HEK293T (cell line): ENCODE measurements at regions not wholly inside any gene's neighbourhood (a gene's known extent, or its start where the extent isn't known, plus 50 kb on each side); places are given as distances from the start of the nearest gene placed in this dataset.
"Not testable (repeated sequence)": the region's sequence is repeated elsewhere in the genome, so short reads cannot be mapped to it uniquely, and the experiment has no call there.

Experiments used
- CTCF ChIA-PET: fragments of 350-600 bp; formaldehyde crosslinking; extraction: SDS; loops from one replicate; lab custom pipeline; 2021; ENCODE audit warnings: antibody characterized with exemption, inconsistent platforms; lab: Yijun Ruan, JAX
- POLR2A ChIA-PET: fragments of 350-600 bp; formaldehyde crosslinking; extraction: SDS; loops from one replicate; lab custom pipeline; 2020; ENCODE audit warnings: antibody characterized with exemption, inconsistent platforms; lab: Yijun Ruan, JAX
- DNase-seq: peaks from one replicate; pipeline ENCODE4 v3.0.0; 2012; ENCODE audit warnings: mixed read lengths; ENCODE audit errors: extremely low spot score
- ARNT ChIP-seq: fragments of 450-650 bp; IDR thresholded peaks from 2 replicates; pipeline ENCODE4 v1.6.1; 2017; ENCODE audit warnings: mild to moderate bottlenecking
- BHLHE40 ChIP-seq: fragments of 450-650 bp; IDR thresholded peaks from 2 replicates; pipeline ENCODE4 v1.6.1; 2016; ENCODE audit warnings: mild to moderate bottlenecking, moderate library complexity, borderline replicate concordance
- CTBP1 ChIP-seq: fragments of 450-650 bp; IDR thresholded peaks from 2 replicates; pipeline ENCODE4 v1.6.1; 2016; ENCODE audit warnings: borderline replicate concordance
- ELF4 ChIP-seq: fragments of 450-650 bp; IDR thresholded peaks from 2 replicates; pipeline ENCODE4 v1.6.1; 2017; ENCODE audit warnings: antibody characterized with exemption
- FOXA1 ChIP-seq: fragments of 450-650 bp; IDR thresholded peaks from 2 replicates; pipeline ENCODE4 v1.6.1; 2016; ENCODE audit warnings: mild to moderate bottlenecking
- FOXK2 ChIP-seq: fragments of 450-650 bp; IDR thresholded peaks from 2 replicates; pipeline ENCODE4 v1.6.1; 2016; ENCODE audit warnings: mild to moderate bottlenecking
- FOXM1 ChIP-seq: fragments of 450-650 bp; IDR thresholded peaks from 2 replicates; pipeline ENCODE4 v1.6.1; 2017; ENCODE audit warnings: mild to moderate bottlenecking, borderline replicate concordance
- HDGF ChIP-seq: fragments of 450-650 bp; IDR thresholded peaks from 2 replicates; pipeline ENCODE4 v1.6.1; 2017; ENCODE audit warnings: antibody characterized with exemption, borderline replicate concordance
- L3MBTL2 ChIP-seq: fragments of 450-650 bp; conservative IDR thresholded peaks from 2 replicates; pipeline ENCODE4 v1.6.1; 2016; ENCODE audit warnings: mild to moderate bottlenecking
- LEF1 ChIP-seq: fragments of 450-650 bp; IDR thresholded peaks from 2 replicates; pipeline ENCODE4 v1.6.1; 2017; ENCODE audit warnings: mild to moderate bottlenecking, borderline replicate concordance
- NFRKB ChIP-seq: fragments of 450-650 bp; IDR thresholded peaks from 2 replicates; pipeline ENCODE4 v1.6.1; 2016; ENCODE audit warnings: mild to moderate bottlenecking, moderate library complexity
- SP1 ChIP-seq: fragments of 450-650 bp; IDR thresholded peaks from 2 replicates; pipeline ENCODE4 v1.6.1; 2017
- SUZ12 ChIP-seq: fragments of 450-650 bp; IDR thresholded peaks from 2 replicates; pipeline ENCODE4 v1.6.1; 2016; ENCODE audit warnings: mild to moderate bottlenecking
- TARDBP ChIP-seq: fragments of 450-650 bp; IDR thresholded peaks from 2 replicates; pipeline ENCODE4 v1.6.1; 2016
- ZNF384 ChIP-seq: fragments of 450-650 bp; IDR thresholded peaks from 2 replicates; pipeline ENCODE4 v1.6.1; 2016
- TF ChIP-seq, protein P1 (sequence below): fragments of 450-650 bp; IDR thresholded peaks from 2 replicates; pipeline ENCODE4 v1.6.1; 2016

DNA sequence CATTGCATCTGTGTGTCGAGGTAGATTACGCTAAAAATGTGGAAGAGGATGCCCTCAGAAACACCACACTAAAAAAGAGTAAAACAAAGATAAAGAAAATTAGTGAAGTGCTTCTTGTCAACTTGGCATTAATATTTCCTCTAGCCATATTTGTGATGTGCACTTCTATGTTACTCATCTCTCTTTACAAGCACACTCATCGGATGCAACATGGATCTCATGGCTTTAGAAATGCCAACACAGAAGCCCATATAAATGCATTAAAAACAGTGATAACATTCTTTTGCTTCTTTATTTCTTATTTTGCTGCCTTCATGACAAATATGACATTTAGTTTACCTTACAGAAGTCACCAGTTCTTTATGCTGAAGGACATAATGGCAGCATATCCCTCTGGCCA is 79.0 kb upstream of the SCIN start:
- CTCF ChIA-PET: interaction anchor here (2.0 kb wide), 1 partner anchor 33 kb away, joined by 23 read pairs; no protein-coding TSS in a partner anchor
- no peak for DNase-seq

DNA sequence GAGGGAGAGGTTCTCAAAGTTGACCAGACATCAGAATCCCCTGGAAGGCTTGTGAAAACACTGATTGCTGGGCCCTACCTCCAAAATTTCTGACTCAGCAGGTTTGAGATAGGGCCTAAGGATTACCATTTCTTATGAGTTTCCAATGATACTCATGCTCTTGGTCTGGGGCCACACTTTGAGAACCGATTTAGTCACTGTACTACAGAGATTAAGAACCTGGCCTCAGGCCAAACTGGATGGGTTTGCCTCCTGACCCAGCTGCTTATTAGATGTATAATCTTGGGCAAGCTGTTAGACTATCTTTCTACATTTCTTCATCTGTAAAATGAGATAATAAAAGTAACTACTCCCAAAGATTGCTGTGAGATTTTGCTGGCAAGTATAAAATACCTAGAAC is 77.1 kb upstream of the SCIN start:
- CTCF ChIA-PET: no interaction called here
- POLR2A ChIA-PET: no interaction called here
- no peak for TF ChIP-seq FOXA1
- TF ChIP-seq NFRKB: no peak
- TF ChIP-seq SP1: no peak
- no peak for TF ChIP-seq L3MBTL2
- TF ChIP-seq, protein P1, sequence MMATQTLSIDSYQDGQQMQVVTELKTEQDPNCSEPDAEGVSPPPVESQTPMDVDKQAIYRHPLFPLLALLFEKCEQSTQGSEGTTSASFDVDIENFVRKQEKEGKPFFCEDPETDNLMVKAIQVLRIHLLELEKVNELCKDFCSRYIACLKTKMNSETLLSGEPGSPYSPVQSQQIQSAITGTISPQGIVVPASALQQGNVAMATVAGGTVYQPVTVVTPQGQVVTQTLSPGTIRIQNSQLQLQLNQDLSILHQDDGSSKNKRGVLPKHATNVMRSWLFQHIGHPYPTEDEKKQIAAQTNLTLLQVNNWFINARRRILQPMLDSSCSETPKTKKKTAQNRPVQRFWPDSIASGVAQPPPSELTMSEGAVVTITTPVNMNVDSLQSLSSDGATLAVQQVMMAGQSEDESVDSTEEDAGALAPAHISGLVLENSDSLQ: no peak
- DNase-seq: no peak

More for the DNA sequence above, 79.0 kb upstream of the SCIN start:
- POLR2A ChIA-PET: no interaction called here
- no peak for TF ChIP-seq ZNF384
- no peak for TF ChIP-seq HDGF
- TF ChIP-seq L3MBTL2: no peak
- no peak for TF ChIP-seq ARNT
- TF ChIP-seq CTBP1: no peak
- no peak for TF ChIP-seq NFRKB
- no peak for TF ChIP-seq SUZ12
- no peak for TF ChIP-seq ELF4
- no peak for TF ChIP-seq FOXK2
- TF ChIP-seq TARDBP: no peak
- no peak for TF ChIP-seq LEF1
- no peak for TF ChIP-seq FOXM1
- TF ChIP-seq FOXA1: no peak
- TF ChIP-seq, protein P1: no peak
- no peak for TF ChIP-seq SP1
- TF ChIP-seq BHLHE40: no peak

DNA sequence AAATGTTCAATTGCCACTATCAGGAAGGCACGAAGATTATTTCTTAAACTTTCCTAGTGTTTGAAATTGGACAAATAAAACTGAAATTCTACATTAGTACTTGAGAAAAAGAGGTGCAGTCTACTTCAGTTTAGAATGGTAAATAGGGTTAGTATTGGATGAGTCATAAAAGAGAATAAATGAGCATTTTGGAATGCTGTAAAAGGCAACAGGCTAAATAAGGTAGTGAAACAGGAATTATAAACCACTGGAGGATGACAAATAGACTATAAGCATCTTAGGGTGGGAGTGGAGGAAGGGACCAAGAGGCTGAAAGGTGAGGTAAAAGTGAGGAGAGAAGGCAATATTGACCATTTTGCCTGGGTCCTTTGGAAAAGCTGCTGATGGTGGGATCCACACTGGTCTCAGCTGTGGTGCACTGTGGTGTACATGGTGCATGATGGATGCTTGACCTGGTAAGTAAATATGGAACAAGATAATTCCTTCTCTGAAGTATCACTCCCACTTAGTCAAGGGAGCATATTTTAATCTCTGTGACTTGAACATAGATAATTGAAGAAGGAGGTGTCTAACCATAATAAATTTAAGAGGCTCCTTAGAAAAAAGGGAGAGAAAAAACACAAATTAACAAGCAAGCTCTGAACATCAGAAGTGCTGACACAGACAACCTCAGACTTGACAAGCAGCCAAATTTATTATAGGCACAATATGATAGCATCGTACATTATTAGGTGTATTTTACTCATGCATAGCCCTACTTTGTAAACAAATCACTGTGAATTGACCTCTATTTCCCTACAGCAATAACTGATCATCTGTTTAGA is 76.4 kb upstream of the SCIN start:
- no peak for DNase-seq
- CTCF ChIA-PET: interaction anchor here (0.6 kb wide), 2 partner anchors 14 to 773 kb away, joined by 3 read pairs; no protein-coding TSS in a partner anchor
- no peak for TF ChIP-seq SP1
- TF ChIP-seq HDGF: no peak
- TF ChIP-seq L3MBTL2: no peak
- TF ChIP-seq, protein P1: no peak
- no peak for TF ChIP-seq LEF1
- TF ChIP-seq SUZ12: no peak
- no peak for TF ChIP-seq FOXA1
- TF ChIP-seq ELF4: no peak
- TF ChIP-seq CTBP1: no peak
- TF ChIP-seq ARNT: no peak
- no peak for TF ChIP-seq BHLHE40
- POLR2A ChIA-PET: no interaction called here

DNA sequence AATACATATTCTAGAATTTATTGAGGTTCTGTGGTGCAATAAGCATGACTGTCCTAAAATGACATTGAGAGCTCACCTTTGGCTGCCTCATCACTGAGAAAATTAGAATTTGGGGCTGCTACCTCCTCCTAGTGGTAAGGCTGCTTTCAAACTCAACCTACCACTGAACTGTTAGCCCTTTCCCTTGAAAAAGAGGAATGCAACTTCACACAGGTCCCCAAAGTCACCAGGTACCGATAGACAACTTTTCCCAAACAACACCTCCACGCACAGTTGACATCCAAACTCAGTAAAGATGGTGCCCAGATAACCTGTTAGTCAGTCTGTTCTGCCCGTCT is 75.9 kb upstream of the SCIN start:
- POLR2A ChIA-PET: no interaction called here
- no peak for DNase-seq
- CTCF ChIA-PET: interaction anchor here (0.6 kb wide), 2 partner anchors 15 to 772 kb away, joined by 3 read pairs; no protein-coding TSS in a partner anchor
- TF ChIP-seq FOXM1: no peak
- no peak for TF ChIP-seq FOXK2
- TF ChIP-seq ZNF384: no peak
- TF ChIP-seq SP1: no peak

DNA sequence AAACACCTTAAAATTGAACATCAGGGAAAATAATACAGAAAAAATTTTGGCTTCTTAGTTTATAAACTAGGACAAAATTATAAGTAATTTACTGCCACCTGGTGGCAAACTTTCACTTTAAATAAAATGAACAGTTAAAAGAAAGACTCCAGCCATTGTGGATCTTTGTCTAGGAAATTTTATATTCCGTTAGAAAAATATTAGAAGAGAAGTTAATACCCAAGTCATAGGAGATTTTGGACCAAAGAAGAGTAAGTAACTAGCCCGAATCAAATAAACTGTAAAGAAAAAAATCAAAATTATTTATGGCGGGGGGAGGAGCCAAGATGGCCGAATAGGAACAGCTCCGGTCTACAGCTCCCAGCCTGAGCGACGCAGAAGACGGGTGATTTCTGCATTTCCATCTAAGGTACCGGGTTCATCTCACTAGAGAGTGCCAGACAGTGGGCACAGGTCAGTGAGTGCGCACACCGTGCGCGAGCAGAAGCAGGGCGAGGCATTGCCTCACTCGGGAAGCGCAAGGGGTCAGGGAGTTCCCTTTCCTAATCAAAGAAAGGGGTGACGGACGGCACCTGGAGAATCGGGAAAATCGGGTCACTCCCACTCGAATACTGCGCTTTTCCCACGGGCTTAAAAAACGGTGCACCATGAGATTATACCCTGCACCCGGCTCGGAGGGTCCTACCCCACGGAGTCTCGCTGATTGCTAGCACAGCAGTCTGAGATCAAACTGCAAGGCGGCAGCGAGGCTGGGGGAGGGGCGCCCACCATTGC is 73.4 kb upstream of the SCIN start:
- DNase-seq, POLR2A ChIA-PET: not testable (repeated sequence)
- CTCF ChIA-PET: interaction anchor here (0.6 kb wide), 1 partner anchor 13 kb away, joined by 3 read pairs; no protein-coding TSS in a partner anchor
- TF ChIP-seq L3MBTL2: peak; percentile 54
- TF ChIP-seq, protein P1: peak; percentile 15; the same call in 1 of the 2 replicates

DNA sequence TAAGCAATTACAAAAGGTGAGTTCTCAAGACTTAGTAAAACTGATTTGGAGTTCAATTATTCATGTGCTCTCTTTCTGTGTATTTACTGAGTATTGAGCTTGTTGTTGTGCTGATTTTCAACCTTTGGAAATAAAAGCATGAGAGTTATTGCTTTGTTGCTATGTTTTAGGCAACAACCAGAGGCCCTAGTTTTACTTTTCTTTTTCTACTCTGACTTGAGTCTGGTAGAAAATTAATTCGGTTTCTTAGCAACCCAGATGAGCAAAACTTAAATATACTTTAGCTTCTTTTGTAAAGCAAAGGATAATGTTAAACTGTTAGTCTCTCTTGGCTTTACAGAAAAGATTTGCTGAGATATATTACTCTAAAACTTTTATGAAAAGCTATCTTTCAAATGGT is 66.4 kb upstream of the SCIN start:
- ChIA-PET CTCF (interaction anchor here (0.6 kb wide), 1 partner anchor 67 kb away, joined by 3 read pairs; no protein-coding TSS in a partner anchor), POLR2A (no interaction called here)
- TF ChIP-seq SUZ12: no peak
- no peak for TF ChIP-seq FOXK2
- TF ChIP-seq FOXM1: no peak
- TF ChIP-seq HDGF: no peak
- no peak for TF ChIP-seq ARNT
- TF ChIP-seq, protein P1: no peak
- TF ChIP-seq TARDBP: no peak
- no peak for TF ChIP-seq ZNF384
- TF ChIP-seq BHLHE40: no peak
- no peak for TF ChIP-seq FOXA1
- no peak for TF ChIP-seq ELF4
- no peak for TF ChIP-seq L3MBTL2
- TF ChIP-seq SP1: no peak
- TF ChIP-seq NFRKB: no peak
- TF ChIP-seq CTBP1: no peak
- no peak for TF ChIP-seq LEF1
- no peak for DNase-seq
